Ishikawa (cell line): ENCODE measurements at regions not wholly inside any gene's neighbourhood (a gene's known extent, or its start where the extent isn't known, plus 50 kb on each side); places are given as distances from the start of the nearest gene placed in this dataset.

Source experiments
- EGR1 ChIP-seq: IDR thresholded peaks from 2 replicates; pipeline ENCODE4 v1.6.1; 2012
- TF ChIP-seq, protein P1 (sequence below): IDR thresholded peaks from 2 replicates; pipeline ENCODE4 v1.6.1; 2012; ENCODE audit warnings: low read depth, mild to moderate bottlenecking

DNA sequence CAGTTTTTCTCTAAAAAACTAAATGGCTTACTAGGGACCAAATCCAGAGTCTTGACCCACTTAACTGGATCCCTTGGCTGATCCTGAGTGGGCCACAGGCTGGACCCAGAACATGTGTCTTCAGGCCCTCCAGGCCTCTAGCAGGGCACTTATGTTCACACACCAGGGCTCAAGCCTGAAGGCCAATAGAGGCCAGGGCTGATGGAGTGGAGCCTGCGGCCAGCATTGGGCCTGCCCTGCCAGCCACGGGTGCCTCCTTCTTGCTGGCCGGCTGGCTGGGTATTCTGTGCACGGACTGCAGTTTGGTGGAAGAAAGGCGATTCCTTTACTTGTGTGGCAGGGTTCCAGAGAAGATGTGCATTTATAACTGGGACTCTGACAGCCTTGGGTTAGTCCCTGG lies 103.0 kb upstream of the ZNF32 start:
- TF ChIP-seq EGR1, result no peak
- TF ChIP-seq, protein P1, sequence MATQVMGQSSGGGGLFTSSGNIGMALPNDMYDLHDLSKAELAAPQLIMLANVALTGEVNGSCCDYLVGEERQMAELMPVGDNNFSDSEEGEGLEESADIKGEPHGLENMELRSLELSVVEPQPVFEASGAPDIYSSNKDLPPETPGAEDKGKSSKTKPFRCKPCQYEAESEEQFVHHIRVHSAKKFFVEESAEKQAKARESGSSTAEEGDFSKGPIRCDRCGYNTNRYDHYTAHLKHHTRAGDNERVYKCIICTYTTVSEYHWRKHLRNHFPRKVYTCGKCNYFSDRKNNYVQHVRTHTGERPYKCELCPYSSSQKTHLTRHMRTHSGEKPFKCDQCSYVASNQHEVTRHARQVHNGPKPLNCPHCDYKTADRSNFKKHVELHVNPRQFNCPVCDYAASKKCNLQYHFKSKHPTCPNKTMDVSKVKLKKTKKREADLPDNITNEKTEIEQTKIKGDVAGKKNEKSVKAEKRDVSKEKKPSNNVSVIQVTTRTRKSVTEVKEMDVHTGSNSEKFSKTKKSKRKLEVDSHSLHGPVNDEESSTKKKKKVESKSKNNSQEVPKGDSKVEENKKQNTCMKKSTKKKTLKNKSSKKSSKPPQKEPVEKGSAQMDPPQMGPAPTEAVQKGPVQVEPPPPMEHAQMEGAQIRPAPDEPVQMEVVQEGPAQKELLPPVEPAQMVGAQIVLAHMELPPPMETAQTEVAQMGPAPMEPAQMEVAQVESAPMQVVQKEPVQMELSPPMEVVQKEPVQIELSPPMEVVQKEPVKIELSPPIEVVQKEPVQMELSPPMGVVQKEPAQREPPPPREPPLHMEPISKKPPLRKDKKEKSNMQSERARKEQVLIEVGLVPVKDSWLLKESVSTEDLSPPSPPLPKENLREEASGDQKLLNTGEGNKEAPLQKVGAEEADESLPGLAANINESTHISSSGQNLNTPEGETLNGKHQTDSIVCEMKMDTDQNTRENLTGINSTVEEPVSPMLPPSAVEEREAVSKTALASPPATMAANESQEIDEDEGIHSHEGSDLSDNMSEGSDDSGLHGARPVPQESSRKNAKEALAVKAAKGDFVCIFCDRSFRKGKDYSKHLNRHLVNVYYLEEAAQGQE, result no peak
